HuH-7.5 (cell line): ENCODE measurements at regions not wholly inside any gene's neighbourhood (a gene's known extent, or its start where the extent isn't known, plus 50 kb on each side); places are given as distances from the start of the nearest gene placed in this dataset.
"Not testable (repeated sequence)": the region's sequence is repeated elsewhere in the genome, so short reads cannot be mapped to it uniquely, and the experiment has no call there.

ENCODE experiments used
- DNase-seq: peaks from one replicate; pipeline ENCODE4 v3.0.0; 2011; ENCODE audit warnings: low spot score

GRCh38 chr1:206408371-206409288, 61.6 kb upstream of the IKBKE start:
- DNase-seq = not testable (repeated sequence)

DNA sequence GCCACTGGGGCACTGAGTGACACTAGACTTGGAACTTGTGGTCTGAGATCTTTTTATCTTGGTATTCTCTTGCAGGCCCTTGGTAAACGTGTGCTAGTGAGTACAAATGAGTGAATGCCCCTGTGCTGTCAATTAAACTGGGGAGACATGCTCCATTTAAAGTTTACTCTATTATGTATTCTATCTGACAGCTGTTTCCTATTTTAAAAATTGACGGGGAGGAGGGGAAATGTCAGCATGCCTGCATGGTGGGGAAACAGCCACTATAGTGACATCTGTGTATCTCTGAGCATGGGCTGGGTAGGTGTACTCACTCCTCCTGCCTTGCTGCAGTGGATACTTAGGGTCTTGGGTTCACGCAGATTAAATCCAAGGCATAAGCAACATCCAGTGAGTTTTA, 59.0 kb upstream of the IKBKE start:
- no peak for DNase-seq

- DNase-seq = no peak
Measured at GRCh38 chr1:206415942-206416341, 54.3 kb upstream of the IKBKE start.

DNA sequence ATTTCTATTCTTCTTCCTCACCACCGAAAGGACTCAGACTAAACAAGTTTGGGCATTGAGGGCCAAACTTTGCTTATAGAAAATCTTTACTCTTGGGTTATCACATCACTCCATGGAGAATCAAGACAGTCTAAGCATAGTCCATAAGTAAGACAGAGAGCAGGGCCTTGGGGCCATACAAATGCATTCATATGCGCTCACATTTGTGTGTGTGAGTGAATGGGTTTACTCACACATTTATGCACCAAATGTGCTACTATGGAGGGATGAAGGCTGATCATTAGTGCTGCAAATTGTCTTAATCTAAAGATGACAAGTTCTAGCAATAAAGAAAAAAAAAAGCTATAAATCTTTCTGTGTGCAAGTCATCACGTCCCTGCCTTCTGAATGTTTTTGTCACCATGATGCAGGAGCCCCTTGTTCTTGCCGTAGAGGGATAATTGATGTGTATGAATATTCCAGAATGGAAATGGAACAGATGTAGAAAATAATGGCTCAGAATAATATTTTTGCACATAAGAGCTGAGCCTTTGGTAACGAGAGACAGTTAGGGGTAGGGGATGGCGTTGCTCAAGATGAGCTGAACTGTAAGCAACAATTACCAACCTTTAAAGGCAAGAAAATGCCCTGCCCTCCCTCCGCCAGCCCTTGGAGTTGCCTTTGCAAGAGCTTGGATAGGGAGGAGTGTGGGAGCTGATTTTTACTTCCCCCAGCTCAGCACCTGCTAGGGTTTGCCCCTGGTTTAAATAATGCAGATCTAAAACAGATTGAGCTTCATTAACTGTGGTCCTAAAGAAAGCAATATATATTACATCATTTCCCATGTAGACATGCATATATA, 52.3 kb upstream of the IKBKE start:
- no peak for DNase-seq

- DNase-seq = no peak
Measured at GRCh38 chr1:206419250-206419649, 51.0 kb upstream of the IKBKE start.

DNA sequence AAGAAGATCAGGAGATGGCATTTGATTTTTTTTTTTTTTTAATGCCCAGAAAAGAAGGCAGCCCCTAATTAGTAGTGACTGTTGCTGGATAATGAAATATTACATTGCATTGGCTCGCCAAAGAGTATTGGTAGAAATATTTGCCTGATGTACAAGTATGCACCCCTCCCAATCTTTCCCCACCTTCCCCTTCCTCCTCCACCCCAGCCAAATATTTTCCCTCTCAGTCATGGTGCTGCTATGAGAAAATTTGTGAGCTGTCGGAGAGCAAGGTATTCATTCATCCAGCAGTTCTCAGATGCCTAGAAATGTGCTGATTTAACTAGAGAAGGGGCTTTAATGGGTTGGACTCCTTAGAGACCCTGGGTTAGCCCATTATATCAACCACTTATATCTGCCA, 50.5 kb upstream of the IKBKE start:
- DNase-seq = no peak

GRCh38 chr1:206420471-206420870, 49.8 kb upstream of the IKBKE start:
- no peak for DNase-seq
